ENCODE measurements at regions not wholly inside any gene's neighbourhood (a gene's known extent, or its start where the extent isn't known, plus 50 kb on each side); places are given as distances from the start of the nearest gene placed in this dataset.

- DNase-seq (ENCODE audit: low read depth in 2 of 2): no peak
Measured at GRCh38 chr1:50295566-50295965, 127.7 kb downstream of the DMRTA2 start.

DNA sequence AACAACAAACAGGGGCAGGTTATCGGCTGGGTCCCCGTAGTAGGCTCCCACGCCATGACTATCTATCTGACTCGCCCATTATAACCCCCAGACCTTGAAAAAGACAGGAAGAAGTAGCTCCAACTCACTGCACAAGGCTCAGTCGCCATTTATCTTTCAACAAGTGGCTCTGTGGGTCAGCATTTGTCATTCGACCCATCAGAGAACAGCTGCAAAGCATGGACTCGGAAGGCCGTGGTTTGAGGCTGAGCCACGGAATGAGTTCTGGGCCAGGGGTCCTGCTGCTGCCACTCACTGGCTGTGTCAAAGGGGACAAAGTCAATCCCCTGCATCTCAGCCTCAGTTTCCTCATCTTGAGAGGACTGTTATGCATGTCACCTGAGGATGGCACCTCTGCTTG lies 131.0 kb downstream of the DMRTA2 start:
- no peak for DNase-seq (ENCODE audit: low read depth in 2 of 2)

DNA sequence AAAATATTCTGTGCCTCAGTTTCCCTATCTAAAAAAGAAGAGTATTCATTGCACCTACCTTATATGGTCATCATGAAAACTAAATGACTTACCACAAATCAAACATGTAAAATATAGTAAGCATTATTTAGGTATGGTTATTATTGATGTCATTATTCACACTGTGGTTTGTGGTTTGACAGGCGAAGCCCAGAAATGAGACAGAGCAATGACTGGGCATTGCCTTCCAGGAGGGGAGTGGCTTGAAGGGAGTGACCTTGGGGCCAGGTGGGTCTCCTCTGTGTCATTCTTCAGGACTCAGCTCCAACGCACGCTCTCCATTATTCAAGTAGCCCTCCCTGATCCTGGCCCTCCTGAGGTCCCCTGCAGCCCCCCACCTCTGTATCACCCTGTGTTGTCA lies 133.7 kb downstream of the DMRTA2 start:
- no peak for DNase-seq (ENCODE audit: low read depth in 2 of 2)

DNA sequence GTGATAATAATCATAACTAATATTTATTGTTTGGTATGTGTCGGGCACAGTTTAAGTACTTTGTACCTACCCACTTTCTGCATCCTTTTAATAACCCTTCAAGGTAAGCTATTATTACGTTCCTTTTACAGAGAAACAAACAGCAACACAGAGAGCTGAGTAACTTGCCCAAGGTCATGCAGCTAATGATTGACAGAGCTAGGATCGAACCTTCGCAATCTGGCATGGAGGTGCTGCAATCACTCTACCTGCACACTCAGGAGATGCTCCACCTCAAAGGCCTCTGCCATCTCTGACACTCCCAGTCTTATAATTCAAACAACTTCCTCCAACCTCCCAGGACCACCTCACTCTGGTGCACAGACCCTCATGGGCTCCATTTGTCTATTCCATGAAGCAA lies 137.2 kb downstream of the DMRTA2 start:
- DNase-seq (ENCODE audit: low read depth in 2 of 2): no peak

DNA sequence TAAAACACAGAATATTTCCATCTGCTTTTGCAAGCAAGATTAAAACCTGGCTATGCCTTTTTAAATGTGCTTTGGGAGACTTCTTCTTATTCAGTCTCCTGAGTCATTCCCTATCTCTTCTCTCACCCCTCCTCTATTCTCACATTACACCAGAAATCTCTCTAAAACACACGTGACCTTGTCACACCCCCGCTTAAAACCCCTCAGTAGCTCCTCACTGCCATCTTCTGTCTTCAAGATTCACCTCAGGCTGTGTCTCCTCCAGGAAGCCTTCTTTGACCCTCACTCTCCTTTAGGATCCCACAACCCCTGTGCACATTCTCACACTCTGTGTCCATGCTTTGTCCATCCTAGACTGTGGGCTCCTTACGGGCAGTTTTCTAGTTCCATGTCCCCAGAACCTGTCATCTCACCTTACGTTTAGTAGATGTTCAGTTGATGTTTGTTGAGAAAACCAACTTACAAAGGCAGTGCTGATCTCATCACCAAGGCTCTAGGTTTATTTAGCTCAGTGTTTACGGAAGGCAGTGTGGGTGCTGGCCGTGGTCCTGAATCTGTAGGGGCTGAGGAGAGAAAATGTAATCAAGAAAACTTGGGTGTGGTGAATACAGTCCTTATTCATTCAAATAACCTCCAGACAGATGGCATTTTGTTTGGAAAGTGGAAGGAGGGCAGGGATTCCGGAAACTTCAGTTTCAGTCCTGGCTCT lies 143.5 kb downstream of the DMRTA2 start:
- no peak for DNase-seq (ENCODE audit: low read depth in 2 of 2)

- DNase-seq (ENCODE audit: low read depth in 2 of 2): no peak
Measured at GRCh38 chr1:50278961-50279360, 144.3 kb downstream of the DMRTA2 start.

DNA sequence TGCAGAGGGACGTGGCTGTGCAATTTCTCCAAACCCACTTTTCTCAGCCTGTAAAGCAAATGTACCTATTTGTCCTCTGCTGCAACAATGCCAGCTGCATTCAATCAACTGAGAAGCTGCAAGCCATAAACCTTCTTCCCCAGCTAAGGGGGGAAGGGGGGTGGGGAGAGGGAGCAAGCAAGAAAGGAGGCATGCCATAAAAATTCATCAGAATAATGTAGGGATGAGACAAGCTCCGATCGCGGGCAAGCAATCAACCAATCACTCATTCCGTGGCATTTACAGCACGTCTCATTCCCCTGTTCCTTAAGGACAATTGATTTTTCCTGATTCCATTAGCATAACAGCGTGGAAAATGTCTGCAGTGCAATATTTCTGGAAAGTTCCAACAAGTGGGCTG lies 144.8 kb downstream of the DMRTA2 start:
- no peak for DNase-seq (ENCODE audit: low read depth in 2 of 2)

DNA sequence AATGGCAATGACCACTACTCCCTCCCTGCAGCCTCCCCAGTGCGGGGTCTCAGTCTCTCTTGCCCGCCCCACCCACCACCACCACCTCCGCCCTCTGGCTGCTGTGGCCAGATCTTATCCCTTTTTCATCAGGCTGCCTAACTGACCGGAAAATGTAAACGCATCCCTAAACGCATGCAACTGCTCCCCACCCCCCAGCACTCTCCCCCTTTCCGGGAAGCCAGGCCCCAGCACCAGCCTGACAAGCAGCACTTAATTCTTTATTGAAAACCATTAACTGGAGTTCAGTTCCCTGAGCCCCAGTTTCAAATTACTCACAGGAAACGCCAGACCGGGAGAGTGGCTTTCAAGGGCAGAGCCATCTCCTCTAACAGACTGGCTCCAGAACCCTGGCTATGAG lies 147.7 kb downstream of the DMRTA2 start:
- no peak for DNase-seq (ENCODE audit: low read depth in 2 of 2)

DNA sequence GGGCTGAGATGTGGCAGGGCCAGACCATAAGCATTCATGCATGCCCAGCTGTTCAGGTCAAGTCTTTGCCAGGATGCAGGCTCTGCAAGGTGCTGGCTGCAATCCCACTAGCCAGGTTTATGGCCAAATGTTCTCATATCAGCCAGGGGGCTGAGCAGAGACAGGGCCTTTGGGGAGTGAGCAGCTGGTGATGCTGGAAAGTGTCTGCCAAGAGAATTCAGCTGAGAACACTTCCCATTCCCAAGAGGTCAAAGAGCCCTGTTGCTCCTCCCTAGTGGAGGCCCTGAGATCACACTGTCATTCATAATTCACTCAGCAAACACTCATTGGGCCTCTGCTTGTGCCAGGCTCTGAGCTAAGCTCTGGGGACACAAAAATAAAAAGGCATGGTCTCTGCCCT lies 150.3 kb downstream of the DMRTA2 start:
- DNase-seq (ENCODE audit: low read depth in 2 of 2): no peak

DNA sequence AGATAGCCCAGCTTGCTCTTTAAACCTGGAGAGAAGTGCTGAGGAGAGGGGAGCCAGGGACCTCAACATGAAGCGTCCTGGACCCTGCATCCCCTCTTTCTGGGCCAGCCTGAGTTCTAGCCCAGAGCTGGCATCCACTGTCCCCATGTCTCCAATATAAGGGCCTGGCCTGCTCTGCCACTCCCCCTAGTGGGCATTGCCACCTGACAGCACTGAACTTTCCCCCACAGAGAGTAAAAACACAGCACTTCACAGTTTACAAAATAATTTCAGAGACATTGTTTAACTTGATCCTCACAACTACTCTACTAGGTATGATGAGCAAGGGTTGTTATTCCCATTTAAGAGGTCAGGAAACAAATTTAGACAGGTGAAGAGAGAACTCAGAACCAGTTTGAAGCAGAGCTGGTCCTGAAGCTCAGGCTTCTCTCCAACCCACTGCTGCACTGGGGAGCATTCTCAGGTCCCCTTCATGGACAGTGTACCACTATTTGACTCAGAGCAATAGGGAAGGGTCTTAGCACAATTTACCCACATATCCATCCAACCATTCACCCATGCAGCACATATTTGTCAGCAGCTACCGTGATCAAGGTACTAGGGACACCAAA lies 151.2 kb downstream of the DMRTA2 start:
- no peak for DNase-seq (ENCODE audit: low read depth in 2 of 2)

DNA sequence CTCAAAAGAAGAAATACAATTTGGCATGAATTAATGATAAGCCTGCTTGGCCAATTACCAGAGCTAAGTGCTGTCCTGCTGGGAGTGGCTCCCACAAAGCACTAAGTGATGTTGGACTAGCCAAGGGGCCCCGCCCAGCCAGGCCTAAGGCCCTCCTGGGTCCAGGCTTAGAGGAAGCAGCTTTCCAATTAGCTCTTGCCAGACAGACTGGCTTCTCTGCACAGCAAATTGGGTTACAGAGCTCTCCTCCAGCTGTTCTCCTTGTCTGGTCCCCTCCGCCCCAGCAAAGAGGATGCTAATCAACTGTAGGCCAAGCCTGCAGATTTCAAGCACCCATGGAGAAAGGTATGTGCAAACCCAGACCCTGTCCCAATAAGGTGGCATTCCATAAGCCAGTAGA lies 151.9 kb downstream of the DMRTA2 start:
- DNase-seq (ENCODE audit: low read depth in 2 of 2): no peak

- no peak for DNase-seq (ENCODE audit: low read depth in 2 of 2)
Measured at GRCh38 chr1:50270926-50271325, 152.3 kb downstream of the DMRTA2 start.

GRCh38 chr1:50268049-50268448 lies 155.2 kb downstream of the DMRTA2 start:
- no peak for DNase-seq (ENCODE audit: low read depth in 2 of 2)

- DNase-seq (ENCODE audit: low read depth in 2 of 2): no peak
Measured at GRCh38 chr1:50266509-50266908, 156.7 kb downstream of the DMRTA2 start.

DNA sequence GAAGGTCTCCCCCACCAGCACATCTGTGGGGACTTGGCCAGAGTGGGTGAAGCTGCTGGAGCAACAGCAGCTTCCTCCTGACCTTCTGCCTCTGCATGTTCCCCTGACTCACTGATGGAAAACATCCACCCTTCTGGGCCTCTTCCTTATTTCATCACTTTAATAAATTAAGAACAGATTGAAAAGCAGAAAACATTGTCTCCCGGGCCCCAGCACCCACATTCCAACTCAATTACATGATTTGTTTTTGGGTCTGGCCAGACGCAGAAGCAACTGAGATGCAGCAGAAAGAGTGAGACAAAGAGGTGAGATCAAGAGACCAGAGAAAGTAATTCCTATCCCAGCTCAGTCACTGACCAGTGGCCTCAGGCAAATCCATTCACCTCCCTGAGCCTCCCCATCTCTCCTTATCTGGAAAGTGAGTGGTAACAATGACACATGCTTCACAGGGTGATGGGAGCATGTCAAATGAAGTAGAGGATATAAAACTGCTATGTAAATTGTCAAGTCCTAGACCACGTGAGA lies 157.1 kb downstream of the ELAVL4 start:
- no peak for DNase-seq (ENCODE audit: low read depth in 2 of 2)

- no peak for DNase-seq (ENCODE audit: low read depth in 2 of 2)
Measured at GRCh38 chr1:50264590-50264989, 155.9 kb downstream of the ELAVL4 start.

DNA sequence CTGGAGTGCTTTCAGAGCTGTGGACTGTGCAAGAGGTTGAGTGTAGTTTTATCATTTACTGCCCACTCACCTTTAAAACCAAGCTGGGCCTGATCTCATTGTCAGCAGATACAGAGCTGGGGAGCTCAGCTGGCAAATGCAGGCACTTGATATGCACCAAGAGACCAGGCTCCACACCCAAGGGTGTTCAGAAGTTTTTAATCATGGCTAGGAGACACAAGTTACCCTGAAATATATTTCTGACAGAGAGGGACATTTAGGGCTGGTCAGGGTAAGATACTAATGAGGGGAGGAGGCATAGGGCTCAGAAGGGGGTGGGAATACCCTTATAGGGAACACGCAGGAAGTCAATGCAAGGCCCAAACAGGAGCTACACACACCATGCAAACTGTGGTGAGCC lies 153.7 kb downstream of the ELAVL4 start:
- no peak for DNase-seq (ENCODE audit: low read depth in 2 of 2)

DNA sequence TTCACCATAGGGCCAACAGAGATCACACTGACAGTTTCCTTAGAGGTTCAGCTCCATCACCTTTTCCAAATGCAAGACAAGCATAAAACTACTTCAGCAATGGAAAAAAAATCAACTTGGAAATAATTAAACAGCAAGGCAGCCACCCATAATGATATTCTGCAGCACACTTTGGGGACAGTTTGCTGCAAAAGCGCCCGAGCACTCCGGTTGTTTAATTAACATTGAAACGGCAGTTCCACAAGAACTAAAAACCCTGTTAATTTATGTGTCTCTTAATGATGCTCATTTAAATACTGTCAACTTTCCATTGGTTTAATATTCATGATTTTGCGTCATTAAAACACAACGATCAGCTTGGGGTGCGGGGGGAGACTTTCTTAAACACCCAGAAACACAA lies 153.2 kb downstream of the ELAVL4 start:
- DNase-seq (ENCODE audit: low read depth in 2 of 2): no peak

- no peak for DNase-seq (ENCODE audit: low read depth in 2 of 2)
Measured at GRCh38 chr1:50257940-50258685, 149.4 kb downstream of the ELAVL4 start.

DNA sequence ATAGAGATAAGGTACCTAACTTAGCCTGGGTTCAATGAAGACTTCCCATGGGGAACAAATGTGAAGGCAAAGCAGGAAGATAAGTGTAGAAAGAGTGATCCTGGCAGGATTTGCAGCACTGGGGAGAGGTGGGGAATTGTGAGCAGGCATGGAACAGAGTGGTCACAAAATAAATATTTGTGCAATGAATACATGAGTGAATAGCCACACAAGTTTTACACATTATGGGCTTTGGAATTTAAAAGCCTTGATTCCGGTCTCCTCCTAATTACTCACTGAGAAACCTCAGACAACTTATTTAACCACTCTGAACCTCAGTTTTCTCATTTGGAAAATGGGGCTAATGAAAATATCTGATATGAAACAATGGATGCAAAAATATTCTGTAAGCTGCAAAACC lies 148.3 kb downstream of the ELAVL4 start:
- DNase-seq (ENCODE audit: low read depth in 2 of 2): no peak
